Peyer's patch (tissue), 4 donors: ENCODE measurements at regions not wholly inside any gene's neighbourhood (a gene's known extent, or its start where the extent isn't known, plus 50 kb on each side); places are given as distances from the start of the nearest gene placed in this dataset.
"Not testable (repeated sequence)": the region's sequence is repeated elsewhere in the genome, so short reads cannot be mapped to it uniquely, and the experiment has no call there.

Experiments
- DNase-seq, 3 donors: peaks; one replicate each; pipeline ENCODE4 v3.0.0-alpha.2; 2017 to 2019
- H3K27ac ChIP-seq, 4 donors: fragments of 200-600 bp; sonication (generic); one replicate each; pipeline ENCODE4 v1.5.1; 2016 to 2019
- H3K27me3 ChIP-seq, 2 donors: fragments of 200-600 bp; sonication (generic); one replicate each; pipeline ENCODE4 v1.5.1; 2019
- H3K36me3 ChIP-seq, 3 donors: fragments of 200-600 bp; sonication (generic); one replicate each; pipeline ENCODE4 v1.5.1; 2016 to 2019
- H3K4me1 ChIP-seq, 4 donors: fragments of 200-600 bp; sonication (generic); one replicate each; pipeline ENCODE4 v1.5.1; 2016 to 2019
- H3K4me3 ChIP-seq, 4 donors: fragments of 200-600 bp; sonication (generic); 1 replicate in 3 of 4; 2 replicates in 1 of 4; pipeline ENCODE4 v1.5.1; 2016 to 2019; ENCODE audit warnings: mild to moderate bottlenecking in 1 of 4
- H3K9me3 ChIP-seq, 4 donors: fragments of 200-600 bp; sonication (generic); one replicate each; pipeline ENCODE4 v1.5.1; 2016 to 2019; ENCODE audit warnings: mild to moderate bottlenecking in 1 of 4
- POLR2A ChIP-seq, 2 donors: fragments of 450-650 bp; IDR thresholded peaks; one replicate each; pipeline ENCODE4 v1.5.1; 2017; ENCODE audit warnings: antibody characterized with exemption in 2 of 2, mild to moderate bottlenecking in 2 of 2, moderate library complexity in 2 of 2
- TF ChIP-seq, protein P1 (sequence below), 6 experiments: fragments of 450-650 bp in 4 of 6; fragments of 200-600 bp in 2 of 6; sonication (generic) in 1 of 6; IDR thresholded peaks; one replicate each; pipeline ENCODE4 v1.5.1; 2017 to 2019; ENCODE audit warnings: antibody characterized with exemption in 6 of 6, mild to moderate bottlenecking in 3 of 6, moderate library complexity in 1 of 6

DNA sequence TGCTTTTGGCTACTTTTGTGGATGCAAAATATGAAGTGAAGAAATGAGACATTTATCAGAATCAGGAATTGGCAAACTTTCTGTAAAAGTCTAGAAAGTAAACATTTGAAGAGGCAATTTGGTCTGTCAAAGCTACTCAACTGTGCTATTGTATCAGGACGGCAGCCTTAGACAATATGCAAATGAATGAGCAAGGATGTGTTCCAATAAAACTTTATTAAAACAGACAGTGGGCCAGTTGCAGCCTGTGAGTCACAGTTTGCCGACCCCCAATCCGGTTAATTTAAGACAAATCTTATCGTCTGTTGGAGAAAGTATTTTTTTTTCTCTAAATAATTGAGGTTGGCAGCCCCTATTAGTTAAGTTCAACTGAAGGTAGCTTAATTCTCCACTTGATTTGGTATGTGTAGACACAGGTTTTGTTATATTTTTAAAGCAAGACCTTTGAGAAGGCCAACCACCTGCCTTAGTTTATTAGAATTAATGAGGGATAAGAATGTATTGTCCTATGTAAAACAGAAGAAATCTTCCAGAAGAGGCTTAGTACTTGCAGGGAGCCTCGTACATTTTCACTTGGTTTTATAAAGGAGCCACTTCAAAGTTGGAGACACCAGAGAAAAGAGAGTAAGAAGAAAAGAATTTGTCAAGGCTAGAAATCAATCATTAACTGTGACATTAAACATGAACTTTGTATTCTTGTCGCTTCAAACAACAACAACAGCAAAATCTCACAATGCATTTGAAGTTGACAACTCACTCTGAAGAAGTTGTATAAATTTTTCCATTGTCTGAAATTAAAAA lies 81.6 kb upstream of the FAT1 start:
- peak overlapping the region in 1 of 4 donors; percentile 28 for H3K27ac ChIP-seq

DNA sequence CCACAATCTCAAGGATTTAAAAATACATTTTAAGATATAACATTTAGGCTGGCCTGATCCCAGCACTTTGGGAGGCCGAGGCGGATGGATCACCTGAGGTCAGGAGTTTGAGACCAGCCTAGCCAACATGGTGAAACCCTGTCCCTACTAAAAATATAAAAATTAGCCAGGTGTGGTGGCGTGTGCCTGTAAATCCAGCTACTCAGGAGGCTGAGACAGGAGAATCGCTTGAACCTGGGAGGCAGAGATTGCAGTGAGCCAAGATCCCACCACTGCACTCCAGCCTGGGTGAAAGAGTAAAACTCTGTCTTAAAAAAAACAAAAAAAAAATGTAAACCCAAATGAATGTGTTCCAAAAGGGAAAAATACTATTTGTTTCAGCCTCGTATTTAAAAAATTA lies 82.3 kb upstream of the FAT1 start:
- not testable (repeated sequence) for H3K36me3 ChIP-seq, H3K4me3 ChIP-seq, DNase-seq, H3K9me3 ChIP-seq, H3K4me1 ChIP-seq, H3K27me3 ChIP-seq
- peak overlapping the region in 1 of 4 donors; percentile 28 for H3K27ac ChIP-seq

More for the DNA sequence above, 81.6 kb upstream of the FAT1 start:
- Histone ChIP-seq H3K9me3 (no peaks in the 10 kb centered on the region), H3K4me1 (peaks cover 0 to 5% (median 0%) of the 10 kb centered on the region in 4 donors), H3K27me3 (no peaks in the 10 kb centered on the region), H3K4me3 (no peak overlapping the region), H3K36me3 (no peaks in the 10 kb centered on the region)
- no peak for TF ChIP-seq POLR2A (IDR thresholded peaks at IDR 0.05)
- TF ChIP-seq, protein P1, sequence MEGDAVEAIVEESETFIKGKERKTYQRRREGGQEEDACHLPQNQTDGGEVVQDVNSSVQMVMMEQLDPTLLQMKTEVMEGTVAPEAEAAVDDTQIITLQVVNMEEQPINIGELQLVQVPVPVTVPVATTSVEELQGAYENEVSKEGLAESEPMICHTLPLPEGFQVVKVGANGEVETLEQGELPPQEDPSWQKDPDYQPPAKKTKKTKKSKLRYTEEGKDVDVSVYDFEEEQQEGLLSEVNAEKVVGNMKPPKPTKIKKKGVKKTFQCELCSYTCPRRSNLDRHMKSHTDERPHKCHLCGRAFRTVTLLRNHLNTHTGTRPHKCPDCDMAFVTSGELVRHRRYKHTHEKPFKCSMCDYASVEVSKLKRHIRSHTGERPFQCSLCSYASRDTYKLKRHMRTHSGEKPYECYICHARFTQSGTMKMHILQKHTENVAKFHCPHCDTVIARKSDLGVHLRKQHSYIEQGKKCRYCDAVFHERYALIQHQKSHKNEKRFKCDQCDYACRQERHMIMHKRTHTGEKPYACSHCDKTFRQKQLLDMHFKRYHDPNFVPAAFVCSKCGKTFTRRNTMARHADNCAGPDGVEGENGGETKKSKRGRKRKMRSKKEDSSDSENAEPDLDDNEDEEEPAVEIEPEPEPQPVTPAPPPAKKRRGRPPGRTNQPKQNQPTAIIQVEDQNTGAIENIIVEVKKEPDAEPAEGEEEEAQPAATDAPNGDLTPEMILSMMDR (IDR thresholded peaks at IDR 0.05): no peak
- DNase-seq: no peak

DNA sequence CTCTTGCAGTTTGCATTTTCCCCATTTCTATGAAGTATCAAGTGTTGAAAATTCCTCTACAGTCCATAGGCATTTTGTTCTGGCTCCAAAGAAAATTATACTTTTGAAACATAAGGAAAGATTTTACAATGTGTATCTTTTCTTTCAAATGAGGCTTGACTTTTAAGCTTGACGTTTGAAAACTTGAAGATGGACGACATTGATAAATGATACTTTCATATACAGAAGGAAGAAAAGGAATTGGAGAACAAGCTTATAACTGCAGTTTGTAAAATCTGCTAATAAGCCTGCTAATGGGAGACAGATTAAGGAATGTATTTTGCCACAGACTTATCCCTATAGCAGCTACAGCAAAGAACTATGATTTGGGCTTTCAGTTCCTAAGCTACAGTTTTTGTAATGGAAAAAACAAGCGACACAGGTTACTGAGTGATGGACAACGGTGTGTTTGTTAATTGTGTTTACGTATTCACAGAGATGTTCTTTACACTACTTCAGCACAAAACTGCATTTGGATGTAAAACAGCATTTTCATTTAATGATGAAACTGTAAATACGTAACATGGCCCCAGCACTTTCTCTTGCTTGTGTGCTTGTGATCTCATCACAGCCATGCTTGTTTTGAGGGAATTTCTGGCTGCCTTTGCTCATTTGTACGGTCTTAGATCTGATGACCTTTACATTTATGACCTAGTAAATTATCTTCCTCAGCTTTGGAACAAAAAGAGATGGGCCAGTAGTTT lies 83.2 kb upstream of the FAT1 start:
- H3K27me3 ChIP-seq: no peaks in the 10 kb centered on the region
- H3K27ac ChIP-seq: no peak overlapping the region
- H3K4me3 ChIP-seq: no peak overlapping the region
- no peak for DNase-seq
- H3K9me3 ChIP-seq: no peaks in the 10 kb centered on the region
- TF ChIP-seq POLR2A (IDR thresholded peaks at IDR 0.05): no peak
- TF ChIP-seq, protein P1 (IDR thresholded peaks at IDR 0.05): no peak
- peaks cover 0 to 5% (median 0%) of the 10 kb centered on the region in 4 donors for H3K4me1 ChIP-seq
- no peaks in the 10 kb centered on the region for H3K36me3 ChIP-seq

DNA sequence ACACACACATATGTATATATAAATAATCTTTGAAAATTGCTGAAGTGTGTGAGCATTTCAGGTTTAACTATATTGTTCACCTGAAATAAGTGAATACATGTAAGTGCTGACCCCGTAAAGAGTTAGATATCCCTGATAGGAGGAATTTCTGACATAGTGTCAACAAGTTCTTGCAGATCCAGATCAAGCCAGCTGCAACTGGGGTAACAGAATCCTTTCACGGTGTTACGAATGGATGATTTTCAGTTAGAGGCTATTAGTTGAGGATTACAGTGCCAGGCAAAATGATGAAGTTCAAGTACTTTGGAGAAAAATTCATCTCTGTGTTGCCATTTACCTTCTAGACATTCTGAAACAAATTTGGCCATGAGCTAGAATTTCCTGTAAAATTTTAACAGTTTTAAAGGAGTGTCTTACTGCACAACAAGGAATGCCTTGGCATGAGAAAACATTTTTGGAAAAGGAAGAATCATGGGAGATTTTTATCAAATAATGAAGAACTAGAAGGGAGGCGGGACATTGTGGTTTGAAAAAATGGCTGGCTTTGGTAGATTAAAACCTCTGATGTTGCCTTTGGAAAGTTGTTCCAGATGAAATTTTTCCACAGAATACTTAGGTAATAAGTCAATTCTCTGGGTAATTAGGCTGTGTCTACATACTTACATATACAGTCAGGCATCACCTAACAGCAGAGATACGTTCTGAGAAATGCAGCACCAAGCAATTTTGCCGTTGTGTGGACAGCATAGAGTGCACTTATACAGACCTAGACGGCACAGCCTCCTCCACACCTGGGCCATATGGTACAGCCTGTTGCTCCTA lies 84.4 kb upstream of the FAT1 start:
- H3K4me3 ChIP-seq: no peak overlapping the region
- H3K9me3 ChIP-seq: no peaks in the 10 kb centered on the region
- no peak for DNase-seq
- TF ChIP-seq, protein P1 (IDR thresholded peaks at IDR 0.05): no peak
- no peaks in the 10 kb centered on the region for H3K36me3 ChIP-seq
- no peak overlapping the region for H3K27ac ChIP-seq
- H3K27me3 ChIP-seq: no peaks in the 10 kb centered on the region
- peaks cover 0 to 5% (median 0%) of the 10 kb centered on the region in 4 donors for H3K4me1 ChIP-seq

DNA sequence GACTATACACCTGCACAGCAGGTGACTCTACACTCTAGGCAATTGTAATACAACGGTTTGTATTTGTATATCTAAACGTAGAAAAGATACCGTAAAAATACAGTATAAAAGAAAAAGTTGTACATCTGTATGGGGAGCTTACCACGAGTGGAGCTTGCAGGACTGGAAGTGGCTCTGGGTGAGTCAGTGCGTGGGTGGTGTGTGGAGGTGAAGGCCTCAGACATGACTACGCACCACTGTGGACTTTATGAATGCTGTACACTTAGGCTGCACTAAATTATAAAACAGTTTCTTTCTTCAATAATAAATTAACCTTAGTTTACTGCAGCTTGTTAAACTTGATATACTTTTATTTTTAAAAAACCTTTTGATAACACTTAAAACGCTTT lies 85.0 kb upstream of the FAT1 start:
- no peaks in the 10 kb centered on the region for H3K9me3 ChIP-seq
- H3K36me3 ChIP-seq: no peaks in the 10 kb centered on the region
- TF ChIP-seq, protein P1 (IDR thresholded peaks at IDR 0.05): no peak
- no peak for TF ChIP-seq POLR2A (IDR thresholded peaks at IDR 0.05)
- H3K4me3 ChIP-seq: no peak overlapping the region
- H3K27ac ChIP-seq: no peak overlapping the region
- H3K27me3 ChIP-seq: no peaks in the 10 kb centered on the region
- DNase-seq: peak in 1 of 3 donors; percentile 61
- H3K4me1 ChIP-seq: peaks cover 0 to 5% (median 0%) of the 10 kb centered on the region in 4 donors
